Right atrium auricular region (tissue), 2 donors: ENCODE measurements at regions not wholly inside any gene's neighbourhood (a gene's known extent, or its start where the extent isn't known, plus 50 kb on each side); places are given as distances from the start of the nearest gene placed in this dataset.

Source experiments
- DNase-seq: peaks from one replicate; pipeline ENCODE4 v3.0.0-alpha.2; 2019; ENCODE audit warnings: low spot score
- H3K27ac ChIP-seq, 2 donors: fragments of 200-600 bp; sonication (generic); 1 replicate in 1 of 2; 2 replicates in 1 of 2; pipeline ENCODE4 v1.5.1; 2016 to 2019
- H3K27me3 ChIP-seq, 2 donors: fragments of 200-600 bp; sonication (generic); one replicate each; pipeline versions ENCODE4 v1.5.1 to v1.6.0; 2017 to 2019
- H3K36me3 ChIP-seq: fragments of 200-600 bp; sonication (generic); one replicate; pipeline ENCODE4 v1.5.1; 2016
- H3K4me1 ChIP-seq, 2 donors: fragments of 200-600 bp; sonication (generic); one replicate each; pipeline versions ENCODE4 v1.5.1 to v1.6.0; 2017 to 2019
- H3K4me3 ChIP-seq, 2 donors: fragments of 200-600 bp; sonication (generic); 1 replicate in 1 of 2; 2 replicates in 1 of 2; pipeline ENCODE4 v1.5.1; 2017 to 2019; ENCODE audit warnings: mild to moderate bottlenecking in 1 of 2, moderate library complexity in 1 of 2
- H3K9me3 ChIP-seq, 2 donors: fragments of 200-600 bp; sonication (generic); one replicate each; pipeline ENCODE4 v1.5.1; 2019
- TF ChIP-seq, protein P1 (sequence below), 2 donors: fragments of 200-600 bp; sonication (generic); IDR thresholded peaks; one replicate each; pipeline ENCODE4 v1.5.1; 2019; ENCODE audit warnings: antibody characterized with exemption in 2 of 2

DNA sequence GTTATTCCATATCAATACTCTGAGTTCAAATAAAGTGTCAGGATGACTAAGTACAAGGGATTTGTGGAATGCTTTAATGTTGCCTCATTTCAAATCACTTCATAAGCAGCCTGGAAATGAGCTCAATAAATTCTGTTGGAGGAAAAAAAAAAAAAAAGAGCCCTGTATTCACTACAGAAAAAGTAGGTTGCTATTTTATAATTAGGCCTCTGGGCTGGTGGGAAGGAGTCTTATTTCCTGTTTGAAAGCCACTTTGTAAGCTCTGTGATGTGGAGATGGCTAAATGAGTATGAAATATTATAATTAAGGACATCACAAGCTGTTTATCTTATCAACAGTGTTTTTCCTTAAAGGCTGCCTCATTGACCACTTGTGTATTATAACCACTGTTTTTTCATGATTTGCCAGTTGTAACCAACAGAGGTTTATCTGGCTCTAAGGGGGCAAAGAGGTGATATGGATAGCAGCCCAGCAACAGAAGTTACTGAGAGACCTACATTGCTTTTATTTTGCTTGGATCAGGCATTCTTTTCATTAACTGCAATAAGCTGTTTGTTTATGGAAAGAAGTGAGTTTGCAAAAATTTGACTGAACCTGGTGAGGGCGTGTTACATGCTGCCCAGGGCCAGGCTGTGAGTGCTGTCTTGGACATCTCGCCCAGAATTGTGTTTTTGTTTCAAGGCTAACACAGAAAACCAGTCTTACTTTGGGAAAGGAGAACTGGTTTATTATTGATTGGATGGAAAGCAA, 563.3 kb upstream of the MAP3K7 start:
- Histone ChIP-seq H3K27me3 (no peaks in the 10 kb centered on the region), H3K4me3 (no peak overlapping the region), H3K36me3 (no peaks in the 10 kb centered on the region), H3K27ac (no peak overlapping the region), H3K9me3 (no peaks in the 10 kb centered on the region), H3K4me1 (no peaks in the 10 kb centered on the region)
- TF ChIP-seq, protein P1, sequence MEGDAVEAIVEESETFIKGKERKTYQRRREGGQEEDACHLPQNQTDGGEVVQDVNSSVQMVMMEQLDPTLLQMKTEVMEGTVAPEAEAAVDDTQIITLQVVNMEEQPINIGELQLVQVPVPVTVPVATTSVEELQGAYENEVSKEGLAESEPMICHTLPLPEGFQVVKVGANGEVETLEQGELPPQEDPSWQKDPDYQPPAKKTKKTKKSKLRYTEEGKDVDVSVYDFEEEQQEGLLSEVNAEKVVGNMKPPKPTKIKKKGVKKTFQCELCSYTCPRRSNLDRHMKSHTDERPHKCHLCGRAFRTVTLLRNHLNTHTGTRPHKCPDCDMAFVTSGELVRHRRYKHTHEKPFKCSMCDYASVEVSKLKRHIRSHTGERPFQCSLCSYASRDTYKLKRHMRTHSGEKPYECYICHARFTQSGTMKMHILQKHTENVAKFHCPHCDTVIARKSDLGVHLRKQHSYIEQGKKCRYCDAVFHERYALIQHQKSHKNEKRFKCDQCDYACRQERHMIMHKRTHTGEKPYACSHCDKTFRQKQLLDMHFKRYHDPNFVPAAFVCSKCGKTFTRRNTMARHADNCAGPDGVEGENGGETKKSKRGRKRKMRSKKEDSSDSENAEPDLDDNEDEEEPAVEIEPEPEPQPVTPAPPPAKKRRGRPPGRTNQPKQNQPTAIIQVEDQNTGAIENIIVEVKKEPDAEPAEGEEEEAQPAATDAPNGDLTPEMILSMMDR (IDR thresholded peaks at IDR 0.05): no peak
- DNase-seq: no peak

DNA sequence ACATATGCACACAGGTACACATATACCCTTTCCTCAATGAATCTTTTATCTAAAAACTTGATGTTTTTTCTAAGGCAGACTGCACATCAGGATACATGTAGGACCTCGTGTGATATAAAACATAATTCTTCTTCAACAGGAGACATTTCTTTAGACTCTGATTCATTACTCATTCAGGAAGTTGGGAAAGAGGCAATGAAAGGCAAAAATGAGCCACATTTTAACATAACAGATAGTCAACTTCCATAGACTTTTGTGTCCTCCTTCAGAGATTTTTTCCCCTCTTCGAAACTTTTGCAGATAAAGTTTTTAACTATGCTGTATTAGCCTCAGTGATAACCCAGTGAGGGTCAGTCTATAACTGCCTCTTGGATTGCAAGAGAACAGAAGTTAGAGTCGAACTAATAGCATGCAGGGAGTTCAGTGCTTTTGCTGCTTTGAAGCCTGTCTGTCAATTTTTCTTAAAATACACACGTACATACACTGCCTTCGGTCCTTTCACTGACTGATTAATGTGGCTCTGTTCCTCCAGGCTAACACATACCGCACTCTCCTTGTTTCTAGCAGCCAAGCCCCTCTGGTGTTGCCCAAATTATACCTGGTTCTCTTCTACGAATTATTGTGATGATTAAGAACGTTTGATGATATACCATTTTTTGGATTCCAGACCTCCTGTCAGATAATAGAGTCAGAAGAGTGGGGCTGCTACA, 562.5 kb upstream of the MAP3K7 start:
- TF ChIP-seq, protein P1 (IDR thresholded peaks at IDR 0.05): no peak
- Histone ChIP-seq H3K4me1 (no peaks in the 10 kb centered on the region), H3K4me3 (no peak overlapping the region), H3K27me3 (no peaks in the 10 kb centered on the region), H3K36me3 (no peaks in the 10 kb centered on the region), H3K27ac (no peak overlapping the region), H3K9me3 (no peaks in the 10 kb centered on the region)
- DNase-seq: no peak

DNA sequence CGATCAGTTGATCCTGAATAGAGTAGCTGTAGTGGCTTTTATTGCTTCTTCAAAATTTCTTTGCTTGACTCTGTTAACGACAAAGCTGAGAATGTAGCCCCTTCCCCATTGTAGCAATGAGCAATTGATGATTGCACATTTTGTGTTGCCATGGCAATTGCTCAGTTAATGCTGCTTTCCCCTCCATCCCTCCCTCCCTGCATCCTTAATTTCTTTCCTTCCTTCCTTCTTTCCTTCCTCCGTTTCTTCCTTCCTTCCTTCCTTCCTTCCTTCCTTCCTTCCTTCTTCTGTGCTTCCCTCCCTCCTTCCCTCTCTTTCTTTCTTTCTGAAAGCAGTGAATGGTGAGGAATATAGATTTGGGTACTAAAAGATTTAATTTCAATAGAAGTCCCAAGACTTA, 557.3 kb upstream of the MAP3K7 start:
- Histone ChIP-seq H3K4me3 (no peak overlapping the region), H3K27me3 (no peaks in the 10 kb centered on the region), H3K4me1 (no peaks in the 10 kb centered on the region), H3K27ac (no peak overlapping the region), H3K9me3 (no peaks in the 10 kb centered on the region), H3K36me3 (no peaks in the 10 kb centered on the region)
- TF ChIP-seq, protein P1 (IDR thresholded peaks at IDR 0.05): no peak
- DNase-seq: no peak

DNA sequence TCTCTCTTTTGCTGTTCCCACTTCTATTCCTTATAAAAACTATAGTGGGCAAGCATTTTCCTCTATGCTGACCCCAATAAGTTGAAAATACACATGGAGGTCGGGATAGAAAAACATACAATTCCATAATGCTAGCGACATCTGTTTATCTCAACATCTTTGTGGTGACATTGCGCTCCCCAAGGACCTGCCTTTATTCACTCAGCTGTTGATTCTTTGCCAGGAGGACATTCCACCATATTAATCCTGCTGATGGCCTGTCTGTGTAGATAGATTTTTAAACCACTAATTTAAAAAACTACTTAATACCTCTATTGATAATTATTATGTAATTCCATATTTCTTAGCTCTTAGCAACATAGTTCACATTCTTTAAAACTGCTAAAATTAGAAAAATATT, 555.3 kb upstream of the MAP3K7 start:
- TF ChIP-seq, protein P1 (IDR thresholded peaks at IDR 0.05): no peak
- H3K27ac ChIP-seq: no peak overlapping the region
- H3K27me3 ChIP-seq: no peaks in the 10 kb centered on the region
- no peak for DNase-seq
- no peaks in the 10 kb centered on the region for H3K36me3 ChIP-seq
- H3K4me3 ChIP-seq: no peak overlapping the region
- H3K4me1 ChIP-seq: no peaks in the 10 kb centered on the region
- no peaks in the 10 kb centered on the region for H3K9me3 ChIP-seq

DNA sequence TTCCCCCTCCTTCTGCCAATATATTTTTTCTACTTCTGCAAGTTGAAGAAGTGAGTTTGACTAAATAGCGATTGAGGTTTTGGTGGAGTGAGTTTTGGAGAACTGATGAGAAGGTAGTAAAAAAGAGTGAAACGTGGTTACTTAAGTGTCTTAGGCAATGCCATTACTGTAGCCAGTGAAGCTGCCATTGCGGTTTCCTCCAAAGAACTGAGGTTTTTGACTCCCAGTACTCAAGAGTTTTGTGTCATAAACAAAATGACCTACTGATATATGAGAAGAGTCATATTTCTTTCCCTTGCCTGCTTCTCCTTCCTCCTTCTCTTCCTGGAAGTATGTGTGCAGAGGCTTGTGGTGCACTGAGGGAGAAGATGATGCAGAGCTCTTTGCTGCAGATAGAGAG, 554.5 kb upstream of the MAP3K7 start:
- Histone ChIP-seq H3K4me3 (no peak overlapping the region), H3K4me1 (no peaks in the 10 kb centered on the region), H3K27me3 (no peaks in the 10 kb centered on the region), H3K9me3 (no peaks in the 10 kb centered on the region), H3K36me3 (no peaks in the 10 kb centered on the region), H3K27ac (no peak overlapping the region)
- DNase-seq: no peak
- TF ChIP-seq, protein P1 (IDR thresholded peaks at IDR 0.05): no peak
